ENCODE measurements at regions not wholly inside any gene's neighbourhood (a gene's known extent, or its start where the extent isn't known, plus 50 kb on each side); places are given as distances from the start of the nearest gene placed in this dataset.

GRCh38 chr14:51481643-51482042 is 170.1 kb upstream of the FRMD6 start:
- DNase-seq, result no peak

GRCh38 chr14:51482102-51482501 is 169.6 kb upstream of the FRMD6 start:
- no peak for DNase-seq

- DNase-seq, result no peak
These were observed 167.2 kb upstream of the FRMD6 start for GRCh38 chr14:51484485-51484884.

- DNase-seq, result no peak
These were observed 166.0 kb upstream of the FRMD6 start for GRCh38 chr14:51485733-51486132.

- no peak for DNase-seq
These were observed 163.9 kb upstream of the FRMD6 start for GRCh38 chr14:51487848-51488247.

- no peak for DNase-seq
These were observed 163.0 kb upstream of the FRMD6 start for GRCh38 chr14:51488569-51489220.

GRCh38 chr14:51490205-51490604 is 161.5 kb upstream of the FRMD6 start:
- no peak for DNase-seq

GRCh38 chr14:51491036-51491545 is 160.6 kb upstream of the FRMD6 start:
- DNase-seq, result no peak

GRCh38 chr14:51491776-51492175 is 159.9 kb upstream of the FRMD6 start:
- DNase-seq, result no peak

GRCh38 chr14:51495319-51495718 is 156.4 kb upstream of the FRMD6 start:
- DNase-seq, result no peak

GRCh38 chr14:51498411-51499227 is 153.1 kb upstream of the FRMD6 start:
- no peak for DNase-seq

GRCh38 chr14:51500776-51501175 is 150.9 kb upstream of the FRMD6 start:
- DNase-seq, result no peak

- DNase-seq, result no peak
These were observed 150.0 kb upstream of the FRMD6 start for GRCh38 chr14:51501746-51502145.

- DNase-seq, result no peak
These were observed 147.0 kb upstream of the FRMD6 start for GRCh38 chr14:51504669-51505068.

- DNase-seq, result no peak
These were observed 144.2 kb upstream of the FRMD6 start for GRCh38 chr14:51507511-51507905.

- DNase-seq, result no peak
These were observed 143.7 kb upstream of the FRMD6 start for GRCh38 chr14:51507906-51508511.

GRCh38 chr14:51511265-51511664 is 140.4 kb upstream of the FRMD6 start:
- DNase-seq, result no peak

GRCh38 chr14:51512316-51512715 is 139.4 kb upstream of the FRMD6 start:
- no peak for DNase-seq

GRCh38 chr14:51513281-51513680 is 138.4 kb upstream of the FRMD6 start:
- no peak for DNase-seq

- DNase-seq, result no peak
These were observed 137.8 kb upstream of the FRMD6 start for GRCh38 chr14:51513933-51514332.

- DNase-seq, result no peak
These were observed 136.1 kb upstream of the FRMD6 start for GRCh38 chr14:51515611-51516010.

GRCh38 chr14:51516706-51517395 is 134.9 kb upstream of the FRMD6 start:
- DNase-seq, result no peak

- DNase-seq, result no peak
These were observed 133.4 kb upstream of the FRMD6 start for GRCh38 chr14:51518280-51518679.

Data from stimulated activated naive CD4-positive, alpha-beta T cell treated with Interleukin-2 at 50 U/mL for 16 hours (primary cell).